Hippocampal formation (tissue), 2 donors: ENCODE measurements at regions not wholly inside any gene's neighbourhood (a gene's known extent, or its start where the extent isn't known, plus 50 kb on each side); places are given as distances from the start of the nearest gene placed in this dataset.

ENCODE experiments used
- DNase-seq, 2 donors: peaks; one replicate each; lab custom pipeline; 2025; lab: John Stamatoyannopoulos, UW

GRCh38 chr5:79871364-79872120 is 119.5 kb downstream of the MTX3 start:
- no peak for DNase-seq

GRCh38 chr5:79868163-79868670 is 122.8 kb downstream of the MTX3 start:
- no peak for DNase-seq

DNA sequence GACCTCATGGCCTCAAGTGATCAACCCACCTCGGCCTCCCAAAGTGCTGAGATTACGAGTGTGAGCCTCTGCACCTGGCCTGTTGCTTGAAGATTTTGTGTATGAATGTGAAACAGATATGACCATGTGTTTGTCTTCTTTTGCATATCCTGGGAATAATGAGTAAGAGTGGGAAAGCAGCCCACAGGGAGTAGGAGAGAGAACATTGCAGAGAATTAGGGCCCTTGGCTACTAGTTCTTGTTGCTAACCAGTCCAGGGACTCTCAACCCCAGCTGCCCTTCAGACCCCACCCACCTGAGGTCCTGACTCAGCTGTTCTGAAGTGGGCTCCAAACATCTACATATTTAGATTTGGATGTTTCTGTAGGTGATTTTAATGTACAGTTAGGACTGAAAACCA is 125.5 kb downstream of the MTX3 start:
- DNase-seq, result no peak

GRCh38 chr5:79864364-79864763 is 126.7 kb downstream of the MTX3 start:
- DNase-seq, result no peak

- DNase-seq, result no peak
These were observed 131.5 kb downstream of the MTX3 start for GRCh38 chr5:79859588-79859987.

DNA sequence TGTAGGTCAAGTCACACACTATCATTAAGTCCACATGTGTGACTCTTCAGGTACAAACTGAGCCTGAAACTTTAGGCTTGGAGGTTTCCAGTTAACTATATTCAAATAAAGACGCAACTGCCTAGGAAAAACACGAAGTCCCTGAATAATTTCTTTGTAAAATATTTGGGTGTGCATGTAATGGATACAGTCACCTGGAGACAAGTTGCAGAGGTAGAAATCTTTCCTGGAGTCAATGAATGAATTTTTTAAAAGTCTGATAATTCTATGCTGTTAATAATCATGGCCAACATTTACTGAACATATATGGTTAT is 132.7 kb downstream of the MTX3 start:
- no peak for DNase-seq

GRCh38 chr5:79857714-79858409 is 133.2 kb downstream of the MTX3 start:
- peak; percentile 39 to 72 for DNase-seq

GRCh38 chr5:79856456-79857055 is 134.5 kb downstream of the MTX3 start:
- no peak for DNase-seq

DNA sequence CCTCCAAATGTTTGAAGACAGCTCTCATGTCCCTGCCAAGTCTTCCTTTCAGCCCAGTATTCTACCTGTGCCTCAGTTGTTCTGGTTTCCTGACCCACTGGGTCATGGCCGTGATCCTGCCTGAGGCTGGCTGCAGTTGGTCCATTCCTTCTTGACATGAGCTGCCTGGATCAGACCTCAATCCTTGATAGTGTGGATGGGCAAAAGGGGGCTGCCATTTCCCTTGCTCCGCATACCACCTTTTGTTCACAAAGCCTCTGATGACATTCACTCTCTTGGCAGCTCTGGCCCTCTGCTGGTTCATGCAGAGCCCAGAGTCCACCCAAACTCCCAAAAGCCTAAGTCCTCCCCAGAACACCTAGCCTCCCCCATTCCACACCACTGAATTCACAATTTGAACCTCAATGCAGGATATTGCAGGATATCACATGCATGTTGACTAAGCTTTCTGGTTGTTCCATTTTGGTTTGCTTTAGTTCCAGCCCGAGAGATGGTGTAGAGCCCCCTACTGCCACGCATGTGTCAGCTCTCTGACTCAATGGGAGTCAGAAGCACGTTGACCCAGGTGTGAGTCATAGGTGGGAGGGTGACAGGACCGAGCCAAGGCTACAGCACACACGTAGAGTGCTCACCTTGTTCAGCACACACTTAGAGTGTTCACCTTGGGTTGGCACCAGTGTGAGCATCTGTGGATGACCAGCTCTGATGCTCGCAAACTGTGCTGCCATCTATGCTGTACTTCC is 137.2 kb downstream of the MTX3 start:
- no peak for DNase-seq

DNA sequence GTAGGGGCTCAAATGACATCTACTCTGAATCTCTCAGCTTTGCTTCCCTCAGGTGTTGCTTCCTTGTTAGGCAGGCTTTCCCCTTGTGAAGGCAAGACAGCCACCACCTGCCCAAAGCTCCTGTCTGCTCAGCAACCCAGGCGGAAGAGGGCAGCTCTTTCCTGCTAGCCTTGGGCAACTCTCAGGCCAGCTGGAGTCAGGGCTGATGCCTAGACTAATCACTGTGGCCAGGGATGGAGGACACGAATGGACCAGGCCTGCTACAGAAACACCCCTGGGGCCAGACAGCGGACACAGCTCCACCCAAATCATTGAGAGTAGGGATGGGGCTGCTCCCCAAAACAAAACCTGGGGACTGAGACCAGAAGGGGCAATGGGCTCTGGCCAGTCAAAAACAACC is 138.0 kb downstream of the MTX3 start:
- no peak for DNase-seq

DNA sequence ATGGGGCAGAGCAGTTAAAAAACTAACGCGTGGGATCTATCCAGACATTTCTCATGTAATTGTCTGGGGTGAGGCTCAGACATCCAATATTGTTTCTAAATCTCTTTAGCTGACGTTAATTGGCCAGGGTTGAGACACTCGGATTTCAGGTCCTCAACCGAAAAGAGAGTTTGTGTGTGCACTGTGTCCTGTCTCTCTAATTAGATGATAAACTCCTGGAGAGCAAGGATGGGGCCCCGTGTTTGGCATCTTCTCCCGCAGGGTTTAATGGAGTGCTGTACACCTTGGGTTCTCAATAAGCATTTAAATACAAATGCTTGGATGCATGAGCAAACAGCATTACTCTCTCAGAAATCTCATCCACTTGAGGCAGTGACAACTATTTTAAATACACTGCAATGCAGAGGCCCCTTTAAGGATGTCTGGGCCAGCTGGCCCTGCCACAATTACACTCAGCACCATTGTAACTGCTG is 139.6 kb downstream of the MTX3 start:
- DNase-seq, result no peak

- no peak for DNase-seq
These were observed 140.1 kb downstream of the MTX3 start for GRCh38 chr5:79850941-79851340.

- no peak for DNase-seq
These were observed 140.7 kb downstream of the MTX3 start for GRCh38 chr5:79850316-79850822.

DNA sequence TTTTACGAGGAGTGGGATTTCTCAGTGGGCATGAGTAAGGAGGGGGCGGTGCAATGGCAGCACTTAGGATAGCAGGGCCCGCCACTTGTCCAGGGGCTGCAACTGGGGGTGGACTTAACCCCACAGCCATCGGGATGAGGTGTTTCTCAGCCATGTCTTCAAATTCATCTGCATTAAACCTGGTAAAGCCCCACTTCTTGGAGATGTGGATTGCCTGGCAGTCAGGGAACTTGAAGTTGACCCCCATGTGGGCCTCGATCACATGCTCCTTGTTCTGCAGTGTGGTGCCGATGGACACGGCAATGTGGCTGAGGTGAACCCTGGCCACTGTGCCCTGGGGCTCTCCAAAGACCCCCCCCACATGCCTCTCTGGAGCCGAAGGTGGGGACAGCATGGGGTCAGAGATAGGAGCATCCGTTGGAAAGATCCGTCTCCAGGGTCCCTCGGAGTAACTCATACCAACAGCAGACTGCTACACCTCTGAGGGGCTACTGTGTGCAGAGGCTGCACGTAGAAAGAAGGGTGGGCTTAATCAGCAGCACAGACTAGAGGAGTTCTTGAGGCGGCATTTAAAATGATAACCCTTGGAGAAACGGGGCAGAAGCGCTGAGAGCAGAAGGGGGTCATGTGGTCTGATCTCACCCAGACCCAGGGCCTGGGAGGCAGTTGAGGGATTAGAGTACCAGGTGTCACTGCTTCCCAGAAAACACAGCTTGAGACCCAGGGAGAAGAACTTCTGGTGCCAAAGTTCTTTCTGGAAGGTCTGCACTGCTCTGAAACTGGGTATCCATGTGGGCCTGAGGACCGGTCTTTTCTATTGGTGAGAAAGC is 141.4 kb downstream of the MTX3 start:
- DNase-seq, result no peak
